Stimulated activated CD8-positive, alpha-beta memory T cell treated with anti-CD3 and anti-CD28 coated beads, Interleukin-15, amount 100 ng/mL, for 48 hours (primary cell): ENCODE measurements at regions not wholly inside any gene's neighbourhood (a gene's known extent, or its start where the extent isn't known, plus 50 kb on each side); places are given as distances from the start of the nearest gene placed in this dataset.
A peak's percentile ranks its signal among the peaks of the same experiment; 100 is the strongest.

Experiments used
- DNase-seq, 2 donors: peaks; one replicate each; pipeline ENCODE4 v3.0.0-alpha.2; 2020; ENCODE audit warnings: low read depth in 2 of 2

DNA sequence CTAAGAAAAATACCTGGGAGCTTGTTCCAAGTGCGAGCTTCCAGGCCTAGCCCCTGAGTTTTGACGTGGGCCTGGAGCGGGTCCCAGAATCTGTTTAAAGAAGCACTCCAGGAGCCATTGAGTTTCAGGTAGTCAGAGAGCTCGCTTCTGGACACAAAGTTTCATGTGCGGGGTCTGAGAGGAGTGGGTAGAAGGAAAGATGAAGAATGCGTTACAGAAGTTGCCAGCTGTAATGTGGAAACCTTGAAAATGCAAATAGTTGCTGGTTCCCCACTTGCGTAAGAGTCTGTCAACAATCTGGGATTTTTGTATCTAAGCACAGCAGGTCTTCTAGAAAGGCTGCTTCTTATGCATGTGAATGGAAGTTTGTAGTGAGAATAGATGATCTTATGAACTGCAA, 77.5 kb upstream of the CLCN4 start:
- DNase-seq: no peak

DNA sequence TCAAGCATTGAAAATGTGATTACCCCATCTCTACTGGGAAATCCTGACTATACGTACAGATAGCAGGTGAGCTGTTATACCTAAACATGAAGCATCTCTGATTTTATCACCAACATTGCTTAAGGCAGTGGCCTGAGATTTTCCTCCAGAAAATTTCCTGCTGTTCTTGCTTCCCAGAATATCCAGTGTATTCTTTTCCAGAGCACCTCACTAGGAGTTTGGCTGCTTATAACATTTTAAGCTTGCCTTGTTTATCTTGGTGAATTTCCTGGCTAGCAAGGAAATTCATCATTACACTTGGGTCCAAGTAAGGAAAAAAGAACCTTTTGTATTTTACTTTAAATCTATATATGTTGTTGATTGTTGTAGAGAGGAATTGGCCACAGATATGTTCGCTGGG, 73.0 kb upstream of the CLCN4 start:
- DNase-seq: no peak

DNA sequence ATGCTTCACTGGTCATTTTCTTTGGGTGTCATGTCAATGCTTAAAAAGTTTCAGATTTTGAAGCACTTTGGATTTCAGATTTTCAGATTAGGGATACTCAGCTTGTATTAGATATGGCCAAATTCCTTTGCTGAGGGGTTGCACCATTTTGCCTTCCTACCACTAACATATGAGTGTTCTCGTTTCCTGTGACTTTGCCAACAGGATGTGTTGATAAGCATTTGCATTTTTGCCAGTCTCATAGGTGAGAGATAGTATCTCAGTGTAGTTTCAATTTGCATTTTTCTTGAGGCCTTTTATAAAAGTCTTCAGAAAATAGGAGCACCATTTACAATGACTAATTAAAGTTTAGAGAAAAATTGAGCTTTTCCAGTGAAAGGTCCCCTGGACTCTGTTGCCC, 71.6 kb upstream of the CLCN4 start:
- DNase-seq: no peak

DNA sequence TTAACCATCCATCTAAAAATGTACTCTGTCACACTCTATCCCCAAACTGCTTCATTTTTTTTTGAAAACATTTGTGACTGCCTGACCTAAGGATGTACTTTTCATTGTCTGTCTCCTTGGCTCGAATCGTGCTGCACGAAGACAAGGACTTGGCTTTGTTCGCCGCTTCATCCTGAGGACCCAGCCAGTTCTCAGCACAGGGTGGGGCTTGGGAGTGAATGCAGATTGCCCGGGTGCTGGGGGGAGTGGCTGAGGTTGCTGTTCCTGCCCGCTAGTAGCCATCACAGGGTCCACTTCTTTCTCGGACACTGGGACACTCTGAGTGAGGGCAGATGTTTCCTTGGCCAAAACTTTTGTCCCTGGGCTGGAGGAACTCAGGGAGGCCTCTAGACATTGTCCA, 70.1 kb upstream of the CLCN4 start:
- no peak for DNase-seq

DNA sequence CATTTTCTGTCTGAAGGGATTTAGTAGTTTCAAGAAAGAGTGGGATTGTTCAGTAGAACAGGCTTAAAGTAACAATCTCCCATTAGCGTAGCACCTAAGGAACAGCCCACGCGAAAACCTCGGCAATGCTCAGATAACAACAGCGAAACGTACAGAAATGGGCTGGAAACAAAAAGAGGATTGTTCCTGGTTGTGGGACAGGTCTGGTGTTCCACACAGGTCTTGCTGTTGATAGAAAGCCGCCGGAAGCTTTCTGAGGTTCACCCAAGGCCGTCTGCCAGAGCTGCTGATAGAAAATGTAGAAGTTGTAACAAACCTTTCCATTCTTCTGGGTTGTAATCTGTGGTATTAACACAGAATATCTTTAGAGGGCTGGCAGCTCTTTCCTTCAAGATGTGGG, 69.4 kb upstream of the CLCN4 start:
- no peak for DNase-seq

DNA sequence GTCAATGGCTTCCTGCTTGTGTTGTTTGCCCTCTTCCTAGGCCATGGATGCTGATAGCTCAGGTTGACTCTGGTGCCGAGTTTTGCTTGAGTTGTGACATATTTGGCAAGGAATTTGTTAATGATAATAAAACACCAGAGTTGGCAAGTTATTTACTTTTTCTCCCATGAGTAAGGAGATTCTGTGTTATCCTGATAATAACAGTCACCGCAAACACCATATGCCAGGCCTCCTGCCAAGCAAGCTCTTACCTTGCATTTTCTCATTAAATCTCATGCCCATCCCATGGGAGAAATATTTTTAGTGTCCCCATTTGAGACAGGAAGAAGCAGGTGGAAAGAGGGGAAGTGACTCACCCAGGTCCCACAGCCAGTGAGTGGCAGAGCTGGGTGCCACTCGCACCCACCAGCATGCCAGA, 67.4 kb upstream of the CLCN4 start:
- DNase-seq: no peak

DNA sequence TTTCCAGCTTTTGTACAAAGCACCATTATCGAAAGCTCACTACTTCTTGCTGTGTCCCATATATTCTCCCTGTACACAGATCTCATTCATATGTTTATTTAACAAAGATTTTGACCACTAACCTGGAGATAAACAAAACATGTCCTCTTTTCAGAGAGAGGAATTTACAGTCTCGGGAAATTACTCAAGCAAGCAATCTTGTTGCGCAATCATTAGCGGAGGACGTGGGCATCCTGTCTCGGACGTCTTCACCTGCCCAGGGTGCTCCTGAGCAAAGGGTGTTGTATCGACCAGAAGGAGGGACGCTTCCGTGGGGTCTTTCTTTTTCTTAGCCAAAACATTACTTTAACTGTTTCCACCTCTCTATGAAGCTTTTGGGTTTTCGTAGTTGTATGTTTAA, 66.5 kb upstream of the CLCN4 start:
- no peak for DNase-seq

DNA sequence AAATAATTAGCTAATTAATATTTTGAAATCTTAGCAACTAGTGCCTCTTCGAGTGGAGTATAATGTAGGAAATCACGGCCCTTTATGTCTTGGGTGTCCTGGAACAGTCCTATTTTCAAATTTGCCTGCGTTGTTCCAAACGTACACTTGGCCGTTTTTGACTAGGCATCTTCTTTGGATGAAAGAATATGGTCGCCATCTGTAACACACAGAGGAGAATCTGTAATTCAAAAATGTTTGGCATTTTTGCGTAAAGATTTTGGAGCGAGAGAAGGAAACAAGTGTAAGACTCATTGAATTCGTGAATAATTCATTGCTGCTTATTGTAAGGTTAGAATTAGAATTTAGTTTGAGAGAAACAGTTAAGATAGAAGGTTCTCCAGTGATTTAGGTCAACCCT, 61.5 kb upstream of the CLCN4 start:
- no peak for DNase-seq

DNA sequence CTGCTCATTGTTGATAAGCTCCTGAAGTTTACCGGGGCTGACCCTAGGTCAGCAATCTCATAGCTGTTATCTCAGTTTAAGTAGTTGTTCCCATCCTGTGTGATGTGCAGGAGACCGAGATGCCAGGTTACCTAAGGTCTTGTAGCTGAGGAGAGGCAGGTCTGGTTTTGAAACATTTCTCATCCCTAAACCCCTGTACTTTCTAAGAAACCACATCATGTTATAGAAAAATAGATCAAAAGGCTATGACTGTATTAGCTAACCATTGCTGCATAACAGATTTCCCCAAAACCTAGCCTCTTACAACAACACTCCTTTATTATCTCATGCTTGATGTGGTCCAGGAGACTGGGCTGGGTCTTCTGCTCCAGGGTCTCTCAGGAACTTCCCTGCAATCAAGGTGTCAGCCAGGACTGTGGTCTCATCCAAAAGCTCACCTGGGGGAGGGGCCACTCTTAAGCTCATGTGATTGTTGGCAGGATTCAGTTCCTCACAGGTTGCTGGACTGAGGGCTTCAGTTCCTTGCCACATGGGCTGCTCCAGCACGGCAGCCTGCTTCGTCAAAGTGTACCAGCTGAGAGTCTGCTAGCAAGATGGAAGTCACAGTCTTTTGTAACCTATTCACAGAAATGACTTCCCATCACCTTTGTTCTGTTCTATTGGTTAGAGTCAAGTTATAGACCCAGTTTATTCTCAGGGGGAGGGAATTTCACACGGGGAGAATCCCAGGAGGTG, 60.9 kb upstream of the CLCN4 start:
- no peak for DNase-seq

DNA sequence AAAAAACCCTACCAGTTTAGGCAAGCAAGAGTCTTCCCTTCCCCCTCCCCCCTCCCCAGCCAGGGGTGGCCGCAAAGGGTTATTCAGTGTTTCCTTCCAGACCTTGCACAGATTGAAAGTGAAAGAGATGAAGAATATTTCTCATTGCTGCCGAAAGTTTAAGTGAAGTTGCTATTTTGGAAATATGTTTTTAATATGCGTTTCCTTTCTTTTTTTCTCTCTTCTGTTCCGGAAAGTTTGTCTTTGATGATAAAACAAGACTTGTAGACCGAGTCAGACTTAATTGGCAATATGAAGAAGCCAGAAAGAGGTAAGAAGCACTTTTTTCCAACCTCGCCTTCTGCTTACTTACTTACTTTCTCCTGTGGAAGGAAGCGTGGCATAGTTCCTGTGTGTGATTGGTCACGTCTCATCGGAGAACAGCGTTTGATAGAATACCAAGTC, 58.5 kb upstream of the CLCN4 start:
- DNase-seq: peak in 1 of 2 donors; percentile 31

DNA sequence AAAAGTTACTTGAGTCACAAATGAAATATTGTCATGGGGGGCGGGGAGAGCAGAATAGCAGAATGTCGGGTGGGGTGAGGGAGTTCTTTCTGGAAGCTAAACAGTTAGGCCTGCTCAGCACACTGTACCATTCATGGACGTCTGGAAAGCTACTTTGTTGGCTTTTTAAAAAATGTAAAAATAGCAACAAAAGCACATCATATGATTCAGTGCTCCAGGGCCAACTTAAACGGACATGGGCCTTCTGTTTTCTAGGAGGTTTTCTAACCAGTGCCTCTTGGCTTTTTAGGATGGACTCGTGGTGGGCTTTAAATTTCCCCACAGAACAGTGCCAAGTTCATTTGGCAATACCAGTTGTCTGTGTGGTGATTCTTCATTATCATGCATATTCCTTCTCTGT, 57.4 kb upstream of the CLCN4 start:
- no peak for DNase-seq

DNA sequence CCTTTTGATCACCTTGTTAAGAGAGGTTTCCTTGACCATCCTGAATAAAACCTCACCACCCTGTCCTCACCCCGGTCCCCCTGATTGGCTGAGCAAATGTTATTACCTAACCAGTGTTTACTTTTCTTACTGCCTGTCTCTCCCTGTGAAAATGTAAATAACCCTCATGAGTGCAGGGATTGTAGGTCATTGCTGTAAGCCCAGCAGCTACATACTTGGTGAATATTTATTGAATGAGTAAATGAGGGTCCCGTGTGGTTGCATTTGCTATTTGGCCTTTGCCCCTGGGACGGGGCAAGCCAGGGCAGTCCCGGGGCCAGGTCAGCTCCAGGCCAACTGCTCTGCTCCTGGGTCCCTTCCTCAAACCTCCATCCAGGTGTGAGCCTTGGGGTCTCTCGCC, 55.5 kb upstream of the CLCN4 start:
- DNase-seq: no peak

DNA sequence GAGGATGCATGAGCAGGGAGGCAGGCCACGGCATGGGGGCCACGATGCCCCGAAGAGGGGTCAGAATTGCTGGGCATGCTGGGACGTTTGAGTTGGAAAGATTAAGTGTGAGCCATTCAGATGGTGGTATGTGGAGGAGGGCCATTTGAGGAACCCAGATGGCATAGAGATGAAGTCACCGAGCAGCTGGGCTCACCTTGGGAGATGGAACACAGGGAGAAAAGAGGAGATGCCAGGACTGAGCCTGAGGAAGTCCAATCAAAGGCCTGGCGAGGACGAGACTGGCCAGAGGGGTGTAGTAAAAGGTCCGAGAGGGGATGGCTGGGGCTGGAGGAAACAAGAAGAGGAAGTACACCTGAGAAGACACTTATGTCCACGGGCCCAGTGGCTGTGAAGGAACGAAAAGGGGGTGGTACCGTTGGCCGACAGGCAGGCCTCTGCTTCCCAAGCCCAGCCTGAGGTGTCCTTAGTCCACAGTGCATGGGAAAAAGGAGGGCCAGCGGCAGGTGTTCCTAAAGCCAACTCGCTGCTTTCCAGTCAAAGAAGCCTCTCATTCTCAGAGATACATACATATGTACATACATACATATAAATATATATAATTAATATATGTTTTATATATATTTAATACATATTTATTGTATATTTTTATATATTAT, 54.6 kb upstream of the CLCN4 start:
- DNase-seq: no peak

DNA sequence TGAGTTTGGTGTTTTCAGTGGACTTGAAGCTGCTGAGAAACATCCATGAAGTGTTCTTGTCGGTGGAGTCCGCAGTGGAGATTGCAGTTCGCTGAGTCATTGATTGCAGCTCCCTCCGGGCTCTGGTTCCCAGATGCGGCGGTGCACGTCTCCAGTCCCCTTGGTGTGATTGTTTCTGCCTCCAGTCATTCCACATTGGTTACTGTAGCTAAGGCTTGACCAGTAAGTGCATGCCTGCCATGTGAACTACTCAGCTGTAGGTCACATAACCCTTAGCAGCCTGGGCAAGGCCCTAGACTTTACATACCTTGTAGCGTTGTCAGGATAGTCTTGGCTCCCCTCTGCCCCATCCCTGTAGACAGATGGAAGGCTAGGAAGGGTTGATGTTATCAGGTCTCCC, 53.8 kb upstream of the CLCN4 start:
- DNase-seq: no peak

DNA sequence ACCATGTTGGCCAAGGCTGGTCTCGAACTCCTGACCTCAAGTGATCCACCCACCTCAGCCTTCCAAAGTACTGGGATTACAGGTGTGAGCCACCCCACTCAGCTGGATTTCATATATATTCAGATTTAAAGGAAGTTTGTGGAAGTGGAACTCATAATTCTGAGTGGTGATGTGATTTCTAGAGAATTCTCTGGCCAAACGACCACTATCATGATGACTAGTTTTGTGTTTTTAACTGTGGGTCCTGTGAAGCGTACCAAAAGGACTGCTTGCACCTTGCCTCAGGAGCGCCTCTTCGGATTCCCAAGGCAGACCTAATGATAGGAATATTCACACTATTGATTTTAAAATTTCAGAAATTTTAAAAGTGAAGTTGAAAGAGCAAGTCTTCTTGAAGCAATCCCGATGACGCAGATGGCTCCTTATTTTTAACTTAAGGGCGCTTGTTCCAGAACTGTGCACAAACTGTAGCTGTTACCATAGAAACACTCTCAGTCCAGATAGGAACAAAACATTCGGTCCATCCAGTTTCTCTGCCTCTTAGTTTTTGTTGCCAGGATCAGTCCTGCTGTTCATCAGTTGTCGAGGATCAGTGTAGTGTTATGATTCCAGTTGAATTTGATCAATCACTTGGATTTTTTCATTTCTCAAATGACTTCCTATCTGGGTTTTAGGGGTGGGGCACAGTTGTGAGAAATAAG, 51.7 kb upstream of the CLCN4 start:
- DNase-seq: no peak

DNA sequence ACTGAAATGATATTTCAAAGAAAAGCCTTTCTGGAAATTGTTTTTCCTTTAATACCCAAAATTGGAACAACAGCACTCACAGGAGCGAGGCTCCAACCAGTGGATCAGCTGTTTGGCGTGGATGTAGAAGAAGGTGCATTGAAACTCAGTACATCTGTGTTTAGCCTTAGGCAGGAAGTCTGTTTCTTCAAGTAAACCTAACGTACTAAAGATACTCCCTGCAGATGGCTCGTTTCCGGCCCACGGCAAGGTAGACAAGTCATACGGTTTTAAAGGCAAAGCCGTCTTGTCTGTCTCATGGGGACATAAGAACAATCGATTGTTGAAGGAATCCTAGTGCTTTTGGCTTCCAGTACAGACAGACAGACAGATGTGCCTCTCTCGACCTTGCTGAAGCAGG, 50.0 kb upstream of the CLCN4 start:
- DNase-seq: peak in 1 of 2 donors; percentile 29
